ENCODE measurements at regions not wholly inside any gene's neighbourhood (a gene's known extent, or its start where the extent isn't known, plus 50 kb on each side); places are given as distances from the start of the nearest gene placed in this dataset.

- no peak overlapping the region for H4K5ac ChIP-seq (ENCODE audit: insufficient read length, low read depth, low read length)
- H3K14ac ChIP-seq (ENCODE audit: insufficient read depth, low read length), result no peak overlapping the region
- no peaks in the 10 kb centered on the region for H3K79me1 ChIP-seq (ENCODE audit: insufficient read depth, low read depth, low read length, poor library complexity, severe bottlenecking)
- H2AFZ ChIP-seq (ENCODE audit: low read length), result no peak overlapping the region
- H3K4ac ChIP-seq (ENCODE audit: low read depth, low read length), result no peak overlapping the region
- H4K20me1 ChIP-seq (ENCODE audit: control insufficient read depth, insufficient read depth, insufficient read length), result no peaks in the 10 kb centered on the region
- peaks cover 5 to 11% of the 10 kb centered on the region in 2 experiments for H3K4me1 Mint-ChIP-seq
- no peaks in the 10 kb centered on the region for H3K79me2 ChIP-seq (ENCODE audit: insufficient read depth, low read length)
- H2BK5ac ChIP-seq (ENCODE audit: insufficient read length, low read length), result no peak overlapping the region
- H3K27me3 ChIP-seq (ENCODE audit: insufficient read depth, low read length), result no peaks in the 10 kb centered on the region
- H3K23me2 ChIP-seq (ENCODE audit: insufficient read length, low read depth, low read length, poor library complexity, severe bottlenecking), result no peaks in the 10 kb centered on the region
- no peak overlapping the region for H4K91ac ChIP-seq (ENCODE audit: insufficient read length, low read depth, low read length)
- H3K4me3 Mint-ChIP-seq, result no peak overlapping the region
- H3K9me3 ChIP-seq (ENCODE audit: control insufficient read depth, low read depth, low read length), result no peaks in the 10 kb centered on the region
- H3K27me3 Mint-ChIP-seq (ENCODE audit: low read depth), result no peaks in the 10 kb centered on the region
- no peak overlapping the region for H3K27ac ChIP-seq (ENCODE audit: insufficient read length, low read depth, low read length)
- no peak overlapping the region for H3K23ac ChIP-seq (ENCODE audit: insufficient read length, low read depth, low read length)
- H2BK15ac ChIP-seq (ENCODE audit: low read depth, low read length), result no peak overlapping the region
- DNase-seq, result no peak
- H3K9ac ChIP-seq (ENCODE audit: extremely low read depth, insufficient read length, low read length), result no peak overlapping the region
- H3K56ac ChIP-seq (ENCODE audit: insufficient read length, low read depth, low read length), result no peak overlapping the region
- H3K9me3 Mint-ChIP-seq, result no peaks in the 10 kb centered on the region
- no peak overlapping the region for H2AK5ac ChIP-seq (ENCODE audit: insufficient read length, low read length)
- no peaks in the 10 kb centered on the region for H3K36me3 Mint-ChIP-seq (ENCODE audit: insufficient read depth in 1 of 3, low read depth in 3 of 3)
- H4K8ac ChIP-seq (replicated peaks; ENCODE audit: insufficient read length, low read depth, low read length), result no peak overlapping the region
- H2BK120ac ChIP-seq (ENCODE audit: low read depth, low read length, poor library complexity, severe bottlenecking), result no peak overlapping the region
- no peak overlapping the region for H3K4me2 ChIP-seq (ENCODE audit: insufficient read depth, insufficient read length, low read length)
- WGBS (ENCODE audit: extremely low coverage, insufficient read length, low lambda C conversion rate), result no CpG with 5 or more reads among the region's 1 CpG
- peak overlapping the region in 1 of 3 experiments; percentile 1; a peak in 1 of 7 replicates for H3K27ac Mint-ChIP-seq
- no peak overlapping the region for H3K18ac ChIP-seq (ENCODE audit: insufficient read length, low read depth, low read length)
- H2BK12ac ChIP-seq (ENCODE audit: insufficient read length, low read depth, low read length), result no peak overlapping the region
- TF ChIP-seq CTCF (conservative IDR thresholded peaks at IDR 0.05), result no peak
- H3K4me1 ChIP-seq (ENCODE audit: insufficient read depth, low read length), result no peaks in the 10 kb centered on the region
- H2BK20ac ChIP-seq (ENCODE audit: low read depth, low read length, poor library complexity, severe bottlenecking), result no peak overlapping the region
- H3T11ph ChIP-seq (ENCODE audit: low read length), result no peak overlapping the region
Observed at GRCh38 chr10:107618504-107618994, 454.0 kb upstream of the SORCS1 start.

All from H9 (cell line).